T-helper 1 cell (primary cell): ENCODE measurements at regions not wholly inside any gene's neighbourhood (a gene's known extent, or its start where the extent isn't known, plus 50 kb on each side); places are given as distances from the start of the nearest gene placed in this dataset.
A peak's percentile ranks its signal among the peaks of the same experiment; 100 is the strongest.
"Not testable (repeated sequence)": the region's sequence is repeated elsewhere in the genome, so short reads cannot be mapped to it uniquely, and the experiment has no call there.

Experiments
- DNase-seq, 5 donors: peaks; one replicate each; pipeline ENCODE4 v3.0.0-alpha.2; 2012 to 2020

GRCh38 chr12:127455347-127456265 is 811.4 kb upstream of the TMEM132C start:
- no peak for DNase-seq

GRCh38 chr12:127457726-127458125 is 809.2 kb upstream of the TMEM132C start:
- no peak for DNase-seq

- DNase-seq: no peak
These were observed 807.8 kb upstream of the TMEM132C start for GRCh38 chr12:127459166-127459565.

GRCh38 chr12:127459687-127460086 is 807.3 kb upstream of the TMEM132C start:
- DNase-seq: no peak

GRCh38 chr12:127463237-127463636 is 803.7 kb upstream of the TMEM132C start:
- no peak for DNase-seq

- no peak for DNase-seq
These were observed 797.6 kb upstream of the TMEM132C start for GRCh38 chr12:127469331-127469730.

- no peak for DNase-seq
These were observed 793.2 kb upstream of the TMEM132C start for GRCh38 chr12:127473766-127474165.

- no peak for DNase-seq
These were observed 787.7 kb upstream of the TMEM132C start for GRCh38 chr12:127479256-127479655.

- no peak for DNase-seq
These were observed 786.1 kb upstream of the TMEM132C start for GRCh38 chr12:127480775-127481314.

- no peak for DNase-seq
These were observed 784.0 kb upstream of the TMEM132C start for GRCh38 chr12:127482950-127483349.

- peak in 1 of 5 donors; percentile 16 for DNase-seq
These were observed 781.4 kb upstream of the TMEM132C start for GRCh38 chr12:127485528-127485927.

- no peak for DNase-seq
These were observed 779.9 kb upstream of the TMEM132C start for GRCh38 chr12:127487031-127487430.

- no peak for DNase-seq
These were observed 777.9 kb upstream of the TMEM132C start for GRCh38 chr12:127489061-127489460.

GRCh38 chr12:127494961-127495915 is 771.7 kb upstream of the TMEM132C start:
- no peak for DNase-seq

- no peak for DNase-seq
These were observed 770.7 kb upstream of the TMEM132C start for GRCh38 chr12:127496255-127496654.

GRCh38 chr12:127500512-127501035 is 766.4 kb upstream of the TMEM132C start:
- no peak for DNase-seq

GRCh38 chr12:127501916-127502315 is 765.1 kb upstream of the TMEM132C start:
- no peak for DNase-seq

- DNase-seq: no peak
These were observed 763.7 kb upstream of the TMEM132C start for GRCh38 chr12:127503246-127503645.

- DNase-seq: not testable (repeated sequence)
These were observed 763.0 kb upstream of the TMEM132C start for GRCh38 chr12:127503996-127504395.

GRCh38 chr12:127504874-127505273 is 762.1 kb upstream of the TMEM132C start:
- DNase-seq: no peak

GRCh38 chr12:127507341-127507740 is 759.6 kb upstream of the TMEM132C start:
- no peak for DNase-seq

GRCh38 chr12:127509066-127509778 is 757.7 kb upstream of the TMEM132C start:
- no peak for DNase-seq
